WTC11 (cell line): ENCODE measurements at regions not wholly inside any gene's neighbourhood (a gene's known extent, or its start where the extent isn't known, plus 50 kb on each side); places are given as distances from the start of the nearest gene placed in this dataset.

Source experiments
- ATAC-seq: fragments of 200-7000 bp; cut with Tn5 transposase; 2 replicates; pipeline ENCODE4 v1.10.0; 2021; ENCODE audit warnings: mild to moderate bottlenecking, moderate library complexity
- CTCF ChIA-PET: fragments of 300-600 bp; sonication (Branson Sonifier 250); formaldehyde crosslinking; loops from one replicate; lab custom pipeline; 2021; ENCODE audit warnings: antibody characterized with exemption; lab: Charles Lee
- POLR2A ChIA-PET: fragments of 350-600 bp; sonication (Branson Sonifier 250); formaldehyde crosslinking; loops from one replicate; lab custom pipeline; 2021; ENCODE audit warnings: antibody characterized with exemption; lab: Charles Lee
- DNase-seq: peaks from one replicate; pipeline ENCODE4 v3.0.0; 2021; ENCODE audit warnings: low spot score
- H3K27ac Mint-ChIP-seq: 2 replicates; pipeline ENCODE4 v1.8.0; 2021; ENCODE audit warnings: mixed read lengths
- H3K27me3 Mint-ChIP-seq: 2 replicates; pipeline ENCODE4 v1.8.0; 2021; ENCODE audit warnings: low read depth, mild to moderate bottlenecking, moderate library complexity, mixed read lengths
- H3K36me3 Mint-ChIP-seq: 2 replicates; pipeline ENCODE4 v1.8.0; 2021; ENCODE audit warnings: mixed read lengths
- H3K4me1 Mint-ChIP-seq: 2 replicates; pipeline ENCODE4 v1.8.0; 2022; ENCODE audit warnings: mixed read lengths
- H3K4me3 Mint-ChIP-seq: 2 replicates; pipeline ENCODE4 v1.8.0; 2021; ENCODE audit warnings: mild to moderate bottlenecking, moderate library complexity, mixed read lengths
- H3K9me3 Mint-ChIP-seq: 2 replicates; pipeline ENCODE4 v1.8.0; 2021; ENCODE audit warnings: mixed read lengths
- ATF3 ChIP-seq: sonication (generic); formaldehyde crosslinking; conservative IDR thresholded peaks from 2 replicates; pipeline ENCODE4 v1.8.1; 2022; ENCODE audit warnings: mild to moderate bottlenecking, missing genetic modification reagents
- CDX4 ChIP-seq: fragments of 250-450 bp; sonication (Bioruptor Pico); IDR thresholded peaks from 2 replicates; pipeline ENCODE4 v1.9.0; 2021; ENCODE audit warnings: moderate library complexity, mild to moderate bottlenecking, inconsistent platforms, borderline replicate concordance
- CREB1 ChIP-seq: sonication (generic); formaldehyde crosslinking; IDR thresholded peaks from 2 replicates; pipeline ENCODE4 v1.8.0; 2023; ENCODE audit warnings: mild to moderate bottlenecking, missing genetic modification reagents
- E2F1 ChIP-seq: sonication (generic); formaldehyde crosslinking; IDR thresholded peaks from 2 replicates; pipeline ENCODE4 v1.8.0; 2022; ENCODE audit warnings: mild to moderate bottlenecking, missing genetic modification reagents
- E2F4 ChIP-seq: sonication (generic); formaldehyde crosslinking; IDR thresholded peaks from 2 replicates; pipeline ENCODE4 v1.8.1; 2022; ENCODE audit warnings: low read depth, mild to moderate bottlenecking, moderate library complexity, missing genetic modification reagents, borderline replicate concordance
- ELF4 ChIP-seq: sonication (generic); formaldehyde crosslinking; IDR thresholded peaks from 2 replicates; pipeline ENCODE4 v1.8.1; 2022; ENCODE audit warnings: low read depth, mild to moderate bottlenecking, moderate library complexity, missing genetic modification reagents
- ERG ChIP-seq: fragments of 250-450 bp; sonication (Bioruptor Pico); IDR thresholded peaks from 2 replicates; pipeline ENCODE4 v1.8.0; 2021; ENCODE audit warnings: mild to moderate bottlenecking
- FOXK1 ChIP-seq: sonication (generic); formaldehyde crosslinking; IDR thresholded peaks from 2 replicates; pipeline ENCODE4 v1.8.0; 2022; ENCODE audit warnings: mild to moderate bottlenecking, moderate library complexity, missing genetic modification reagents
- HMGXB4 ChIP-seq: sonication (generic); formaldehyde crosslinking; IDR thresholded peaks from 2 replicates; pipeline ENCODE4 v1.8.1; 2023; ENCODE audit warnings: mild to moderate bottlenecking, moderate library complexity, missing genetic modification reagents
- KAT7 ChIP-seq: sonication (generic); formaldehyde crosslinking; IDR thresholded peaks from 2 replicates; pipeline ENCODE4 v1.8.1; 2023; ENCODE audit warnings: missing genetic modification reagents, mild to moderate bottlenecking, borderline replicate concordance
- MXD4 ChIP-seq: fragments of 250-450 bp; sonication (Bioruptor Pico); IDR thresholded peaks from 2 replicates; pipeline ENCODE4 v1.8.0; 2021; ENCODE audit warnings: mild to moderate bottlenecking, moderate library complexity, borderline replicate concordance
- NR1H2 ChIP-seq: sonication (generic); formaldehyde crosslinking; IDR thresholded peaks from 2 replicates; pipeline ENCODE4 v1.9.0; 2021; ENCODE audit warnings: mild to moderate bottlenecking, moderate library complexity, missing genetic modification reagents
- RELA ChIP-seq: sonication (generic); formaldehyde crosslinking; IDR thresholded peaks from 2 replicates; pipeline ENCODE4 v1.8.1; 2022; ENCODE audit warnings: missing genetic modification reagents, mild to moderate bottlenecking, borderline replicate concordance
- SP1 ChIP-seq: sonication (generic); formaldehyde crosslinking; conservative IDR thresholded peaks from 2 replicates; pipeline ENCODE4 v1.8.1; 2022; ENCODE audit warnings: missing genetic modification reagents
- TP53 ChIP-seq: sonication (generic); formaldehyde crosslinking; IDR thresholded peaks from 2 replicates; pipeline ENCODE4 v1.8.1; 2023; ENCODE audit warnings: mild to moderate bottlenecking, missing genetic modification reagents
- ZNF121 ChIP-seq: sonication (generic); formaldehyde crosslinking; IDR thresholded peaks from 2 replicates; pipeline ENCODE4 v1.8.0; 2023; ENCODE audit warnings: missing genetic modification reagents
- ZNF138 ChIP-seq: sonication (generic); formaldehyde crosslinking; conservative IDR thresholded peaks from 2 replicates; pipeline ENCODE4 v1.8.1; 2022; ENCODE audit warnings: mild to moderate bottlenecking, moderate library complexity, missing genetic modification reagents
- ZNF396 ChIP-seq: fragments of 250-450 bp; sonication (Bioruptor Pico); IDR thresholded peaks from 2 replicates; pipeline ENCODE4 v1.8.0; 2021; ENCODE audit warnings: mild to moderate bottlenecking, moderate library complexity, borderline replicate concordance
- ZNF416 ChIP-seq: fragments of 250-450 bp; sonication (Bioruptor Pico); IDR thresholded peaks from 2 replicates; pipeline ENCODE4 v1.9.0; 2021; ENCODE audit warnings: mild to moderate bottlenecking, inconsistent platforms
- ZNF425 ChIP-seq: fragments of 250-450 bp; sonication (Bioruptor Pico); conservative IDR thresholded peaks from 2 replicates; pipeline ENCODE4 v1.9.0; 2021; ENCODE audit warnings: mild to moderate bottlenecking
- ZNF671 ChIP-seq: fragments of 250-450 bp; sonication (Bioruptor Pico); IDR thresholded peaks from 2 replicates; pipeline ENCODE4 v1.8.0; 2021; ENCODE audit warnings: mild to moderate bottlenecking
- TF ChIP-seq, protein P1 (sequence below): sonication (generic); formaldehyde crosslinking; IDR thresholded peaks from 2 replicates; pipeline ENCODE4 v1.8.0; 2022; ENCODE audit warnings: mild to moderate bottlenecking, missing genetic modification reagents
- TF ChIP-seq, protein P2 (sequence below): sonication (generic); formaldehyde crosslinking; IDR thresholded peaks from 2 replicates; pipeline ENCODE4 v1.8.1; 2022; ENCODE audit warnings: mild to moderate bottlenecking, missing genetic modification reagents, moderate library complexity, borderline replicate concordance

DNA sequence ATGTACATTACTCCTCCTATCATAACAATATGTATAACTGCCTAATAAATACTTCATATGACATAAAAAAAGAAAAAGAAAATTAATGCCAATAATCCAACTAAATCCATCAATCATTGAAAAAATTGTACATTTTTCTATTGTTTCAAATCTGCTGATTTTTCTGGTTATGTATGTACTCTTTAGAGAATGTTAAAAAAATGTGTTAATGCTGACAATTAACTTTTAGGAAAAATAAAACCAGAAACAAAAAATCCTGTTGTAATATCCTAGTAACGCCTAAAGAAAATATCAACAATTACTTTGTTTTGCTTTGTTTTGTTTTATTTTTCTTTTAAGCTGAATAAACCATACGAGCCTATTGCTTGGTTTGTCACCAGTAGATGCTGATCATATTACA lies 213.9 kb upstream of the USP25 start:
- H3K27me3 Mint-ChIP-seq = no peaks in the 10 kb centered on the region
- no peak overlapping the region for H3K4me3 Mint-ChIP-seq
- POLR2A ChIA-PET = interaction anchor here (0.6 kb wide), 1 partner anchor 196 kb away, joined by 9 read pairs; no protein-coding TSS in a partner anchor
- no peak overlapping the region for H3K27ac Mint-ChIP-seq
- H3K36me3 Mint-ChIP-seq = no peaks in the 10 kb centered on the region
- TF ChIP-seq ELF4 (CRISPR knock-in tag) = no peak
- no peak for TF ChIP-seq CDX4
- no peak for TF ChIP-seq ZNF121
- TF ChIP-seq ZNF138 (CRISPR knock-in tag) = no peak
- no peak for TF ChIP-seq ATF3 (CRISPR knock-in tag)
- TF ChIP-seq HMGXB4 (CRISPR knock-in tag) = no peak
- TF ChIP-seq FOXK1 (CRISPR knock-in tag) = no peak
- no peak for TF ChIP-seq CREB1 (CRISPR knock-in tag)
- no peak for TF ChIP-seq ZNF425 (CRISPR knock-in tag)
- TF ChIP-seq SP1 (CRISPR knock-in tag) = no peak
- TF ChIP-seq ERG = no peak
- TF ChIP-seq, protein P1, sequence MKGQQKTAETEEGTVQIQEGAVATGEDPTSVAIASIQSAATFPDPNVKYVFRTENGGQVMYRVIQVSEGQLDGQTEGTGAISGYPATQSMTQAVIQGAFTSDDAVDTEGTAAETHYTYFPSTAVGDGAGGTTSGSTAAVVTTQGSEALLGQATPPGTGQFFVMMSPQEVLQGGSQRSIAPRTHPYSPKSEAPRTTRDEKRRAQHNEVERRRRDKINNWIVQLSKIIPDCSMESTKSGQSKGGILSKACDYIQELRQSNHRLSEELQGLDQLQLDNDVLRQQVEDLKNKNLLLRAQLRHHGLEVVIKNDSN (CRISPR knock-in tag) = no peak
- TF ChIP-seq, protein P2, sequence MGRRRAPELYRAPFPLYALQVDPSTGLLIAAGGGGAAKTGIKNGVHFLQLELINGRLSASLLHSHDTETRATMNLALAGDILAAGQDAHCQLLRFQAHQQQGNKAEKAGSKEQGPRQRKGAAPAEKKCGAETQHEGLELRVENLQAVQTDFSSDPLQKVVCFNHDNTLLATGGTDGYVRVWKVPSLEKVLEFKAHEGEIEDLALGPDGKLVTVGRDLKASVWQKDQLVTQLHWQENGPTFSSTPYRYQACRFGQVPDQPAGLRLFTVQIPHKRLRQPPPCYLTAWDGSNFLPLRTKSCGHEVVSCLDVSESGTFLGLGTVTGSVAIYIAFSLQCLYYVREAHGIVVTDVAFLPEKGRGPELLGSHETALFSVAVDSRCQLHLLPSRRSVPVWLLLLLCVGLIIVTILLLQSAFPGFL (CRISPR knock-in tag) = no peak
- no peak for TF ChIP-seq MXD4
- H3K9me3 Mint-ChIP-seq = peaks cover 4% of the 10 kb centered on the region
- H3K4me1 Mint-ChIP-seq = peaks cover 3% of the 10 kb centered on the region
- no peak for ATAC-seq
- CTCF ChIA-PET = no interaction called here
- no peak for DNase-seq

DNA sequence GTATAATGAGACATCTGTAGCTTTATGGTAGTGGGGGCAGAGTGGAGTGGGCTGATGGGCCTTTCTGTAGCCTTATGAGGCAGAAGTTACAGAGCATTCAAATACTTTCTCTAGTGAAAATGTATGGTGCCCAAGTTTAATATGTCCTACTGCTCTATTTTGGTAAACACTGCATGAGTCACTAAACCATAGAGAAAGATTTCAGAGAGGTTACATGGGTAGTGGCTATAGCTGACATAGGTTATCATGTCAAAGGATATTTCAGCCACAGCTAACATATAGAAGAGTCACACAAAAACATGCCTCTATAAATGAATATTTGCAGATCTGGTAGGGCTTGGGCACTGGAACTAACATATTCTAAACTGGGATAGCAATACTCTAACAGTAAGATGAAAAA lies 212.4 kb upstream of the USP25 start:
- DNase-seq = no peak
- CTCF ChIA-PET = no interaction called here
- POLR2A ChIA-PET = no interaction called here
- Mint-ChIP-seq H3K4me1 (no peaks in the 10 kb centered on the region), H3K9me3 (peaks cover 4% of the 10 kb centered on the region), H3K27ac (no peak overlapping the region), H3K27me3 (no peaks in the 10 kb centered on the region), H3K4me3 (no peak overlapping the region), H3K36me3 (no peaks in the 10 kb centered on the region)
- ATAC-seq = no peak
- TF ChIP-seq KAT7 (CRISPR knock-in tag) = no peak
- no peak for TF ChIP-seq TP53 (CRISPR knock-in tag)
- no peak for TF ChIP-seq E2F1 (CRISPR knock-in tag)
- TF ChIP-seq ZNF396 (CRISPR knock-in tag) = no peak
- TF ChIP-seq NR1H2 (CRISPR knock-in tag) = no peak
- TF ChIP-seq ZNF416 = no peak
- TF ChIP-seq ZNF671 (CRISPR knock-in tag) = no peak
- no peak for TF ChIP-seq RELA (CRISPR knock-in tag)
- TF ChIP-seq E2F4 (CRISPR knock-in tag) = no peak
